Neural cell (in vitro differentiated cells): ENCODE measurements at regions not wholly inside any gene's neighbourhood (a gene's known extent, or its start where the extent isn't known, plus 50 kb on each side); places are given as distances from the start of the nearest gene placed in this dataset.

ENCODE experiments used
- H2AFZ ChIP-seq: fragments of 200-600, 300-800 bp; sonication (generic), shearing (Covaris generic); 2 replicates; pipeline ENCODE4 v1.6.0; 2014; ENCODE audit warnings: low read depth, mild to moderate bottlenecking, antibody characterized with exemption, low read length, moderate library complexity
- H3F3A ChIP-seq: fragments of 200-600 bp; shearing (Covaris generic); 2 replicates; pipeline ENCODE4 v1.6.1; 2016; ENCODE audit warnings: mild to moderate bottlenecking, moderate library complexity, mixed read lengths, antibody characterized with exemption, low read length; ENCODE audit not compliant: insufficient read depth, poor library complexity, severe bottlenecking
- H3K27ac ChIP-seq: fragments of 200-600, 300-800 bp; sonication (generic), shearing (Covaris generic); 2 replicates; pipeline ENCODE4 v1.5.1; 2014; ENCODE audit warnings: mild to moderate bottlenecking, low read length, moderate library complexity
- H3K27me3 ChIP-seq: fragments of 300-800, 200-600 bp; sonication (generic), shearing (Covaris generic); 2 replicates; pipeline ENCODE4 v1.6.0; 2014; ENCODE audit warnings: mild to moderate bottlenecking, low read depth, low read length, moderate library complexity; ENCODE audit not compliant: insufficient read depth
- H3K36me3 ChIP-seq: fragments of 300-800, 200-600 bp; sonication (generic), shearing (Covaris generic); 2 replicates; pipeline ENCODE4 v1.5.1; 2014; ENCODE audit warnings: mild to moderate bottlenecking, antibody characterized with exemption, low read length, moderate library complexity; ENCODE audit not compliant: insufficient read depth
- H3K4me2 ChIP-seq: fragments of 300-800, 200-600 bp; sonication (generic), shearing (Covaris generic); 2 replicates; pipeline ENCODE4 v1.6.0; 2014; ENCODE audit warnings: mild to moderate bottlenecking, low read length
- H3K4me3 ChIP-seq: fragments of 300-800, 200-600 bp; sonication (generic), shearing (Covaris generic); 2 replicates; pipeline ENCODE4 v1.5.1; 2014; ENCODE audit warnings: mild to moderate bottlenecking, low read length, moderate library complexity
- H3K79me2 ChIP-seq: fragments of 200-600 bp; shearing (Covaris generic); replicated peaks from 2 replicates; pipeline ENCODE4 v1.6.0; 2014; ENCODE audit warnings: mild to moderate bottlenecking, low read length, moderate library complexity; ENCODE audit not compliant: insufficient read depth
- H3K9ac ChIP-seq: fragments of 300-800, 200-600 bp; sonication (generic), shearing (Covaris generic); 2 replicates; pipeline ENCODE4 v1.6.1; 2016; ENCODE audit warnings: mild to moderate bottlenecking, low read length, mixed read lengths
- H3K9me2 ChIP-seq: fragments of 200-600 bp; shearing (Covaris generic); 2 replicates; pipeline ENCODE4 v1.6.1; 2016; ENCODE audit warnings: mild to moderate bottlenecking, low read length, mixed read lengths; ENCODE audit not compliant: insufficient read depth
- H3K9me3 ChIP-seq: fragments of 200-600, 300-800 bp; sonication (generic), shearing (Covaris generic); 2 replicates; pipeline ENCODE4 v1.6.1; 2016; ENCODE audit warnings: mild to moderate bottlenecking, mixed run types, low read length, moderate library complexity, mixed read lengths
- H4K20me1 ChIP-seq: fragments of 200-600 bp; shearing (Covaris generic); 2 replicates; pipeline ENCODE4 v1.6.1; 2016; ENCODE audit warnings: mild to moderate bottlenecking, mixed run types; ENCODE audit not compliant: insufficient read depth
- CTCF ChIP-seq: fragments of 450-650 bp; IDR thresholded peaks from 2 replicates; pipeline ENCODE4 v1.5.1; 2014; ENCODE audit warnings: antibody characterized with exemption, mild to moderate bottlenecking, moderate library complexity; ENCODE audit not compliant: poor library complexity, severe bottlenecking
- EP300 ChIP-seq: fragments of 450-650 bp; conservative IDR thresholded peaks from 2 replicates; pipeline ENCODE4 v1.6.1; 2014; ENCODE audit warnings: antibody characterized with exemption, mild to moderate bottlenecking, moderate library complexity; ENCODE audit not compliant: poor library complexity, severe bottlenecking
- EZH2 ChIP-seq: fragments of 200-600, 300-800 bp; shearing (Covaris generic), sonication (generic); IDR thresholded peaks from 2 replicates; pipeline ENCODE4 v1.6.1; 2014; ENCODE audit warnings: antibody characterized with exemption, low read length, borderline replicate concordance, mild to moderate bottlenecking; ENCODE audit not compliant: insufficient read depth, poor library complexity, severe bottlenecking
- MXI1 ChIP-seq: fragments of 450-650 bp; conservative IDR thresholded peaks from 2 replicates; pipeline ENCODE4 v1.6.1; 2014; ENCODE audit warnings: antibody characterized with exemption, mild to moderate bottlenecking; ENCODE audit not compliant: poor library complexity, severe bottlenecking
- POLR2AphosphoS5 ChIP-seq: IDR thresholded peaks from 2 replicates; pipeline ENCODE4 v1.6.1; 2012
- RAD21 ChIP-seq: fragments of 450-650 bp; conservative IDR thresholded peaks from 2 replicates; pipeline ENCODE4 v1.6.1; 2014; ENCODE audit warnings: antibody characterized with exemption, mild to moderate bottlenecking, moderate library complexity
- REST ChIP-seq: IDR thresholded peaks from 2 replicates; pipeline ENCODE4 v1.6.1; 2012; ENCODE audit warnings: borderline replicate concordance
- SMC3 ChIP-seq: fragments of 450-650 bp; conservative IDR thresholded peaks from 2 replicates; pipeline ENCODE4 v1.6.1; 2014; ENCODE audit warnings: antibody characterized with exemption, mild to moderate bottlenecking, moderate library complexity; ENCODE audit not compliant: poor library complexity
- TAF1 ChIP-seq: IDR thresholded peaks from 2 replicates; pipeline ENCODE4 v1.6.1; 2012; ENCODE audit warnings: low read depth

DNA sequence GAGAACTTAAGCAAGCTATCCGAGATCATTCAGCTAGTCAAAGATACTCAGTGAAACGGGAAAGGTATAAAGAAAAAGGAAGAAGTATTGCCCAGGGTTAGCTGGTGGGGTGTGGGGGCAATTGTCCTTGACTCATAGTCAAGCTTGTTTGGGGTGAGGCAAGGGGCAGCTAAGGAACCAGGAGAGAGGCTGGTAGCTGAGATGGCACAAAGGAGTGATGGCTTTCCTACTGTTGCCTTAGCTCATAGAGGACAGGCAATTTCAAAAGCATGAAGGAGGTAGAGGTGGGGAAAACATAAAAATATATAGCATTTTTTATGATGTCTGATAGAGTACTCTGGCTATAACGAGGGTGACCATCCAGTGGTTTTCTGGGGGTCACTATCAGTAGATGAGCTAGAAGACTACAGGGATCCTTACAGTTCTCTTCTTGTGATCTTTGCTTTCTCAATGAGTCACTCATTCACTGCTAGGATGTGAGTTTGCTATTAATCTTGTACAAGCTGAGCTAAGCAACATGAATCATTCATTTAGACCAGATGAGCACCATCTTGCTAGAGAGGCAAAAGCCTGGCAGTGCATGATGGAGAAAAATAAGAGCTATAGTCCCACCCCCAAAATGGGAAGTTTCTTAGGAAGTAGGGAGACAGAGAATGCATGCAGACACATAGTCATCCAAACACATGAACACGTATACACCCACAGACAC, 207.1 kb upstream of the PFN2 start:
- Histone ChIP-seq H2AFZ (no peak overlapping the region), H3K27ac (no peak overlapping the region), H3K4me2 (no peak overlapping the region), H3K9ac (no peak overlapping the region), H3F3A (no peaks in the 10 kb centered on the region), H3K79me2 (no peaks in the 10 kb centered on the region), H3K9me2 (no peaks in the 10 kb centered on the region), H3K27me3 (no peaks in the 10 kb centered on the region), H3K36me3 (no peaks in the 10 kb centered on the region), H4K20me1 (no peaks in the 10 kb centered on the region), H3K4me3 (no peak overlapping the region), H3K9me3 (no peaks in the 10 kb centered on the region)
- TF ChIP-seq TAF1 (no peak), EP300 (no peak), SMC3 (no peak), RAD21 (no peak), CTCF (no peak), POLR2AphosphoS5 (no peak), REST (no peak), MXI1 (no peak), EZH2 (no peak)

DNA sequence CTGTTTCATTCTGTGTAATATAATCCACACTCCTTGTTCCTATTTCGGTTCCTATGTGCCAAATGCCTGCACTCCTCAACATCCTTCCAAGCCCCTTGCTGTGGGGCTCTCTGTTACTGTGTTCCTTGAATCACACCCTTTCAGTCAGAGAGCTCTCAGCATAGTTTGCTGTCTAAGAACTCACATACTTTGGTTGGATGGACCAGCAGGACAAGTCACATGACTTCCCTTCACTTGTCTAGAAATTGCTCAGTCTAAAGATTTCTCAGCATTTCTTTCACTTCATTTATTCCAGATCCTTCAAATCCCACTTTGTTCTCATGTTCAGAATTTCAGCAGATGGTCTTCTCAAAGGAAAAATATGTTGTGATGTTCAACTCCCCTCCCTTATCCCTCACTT, 203.5 kb upstream of the PFN2 start:
- H3K79me2 ChIP-seq: no peaks in the 10 kb centered on the region

More for the DNA sequence above, 203.5 kb upstream of the PFN2 start:
- no peak overlapping the region for H2AFZ ChIP-seq
- no peak for TF ChIP-seq EZH2
- TF ChIP-seq RAD21: no peak
- TF ChIP-seq EP300: no peak
- TF ChIP-seq POLR2AphosphoS5: no peak
- TF ChIP-seq MXI1: no peak
- TF ChIP-seq CTCF: no peak
- no peak for TF ChIP-seq SMC3
- no peak for TF ChIP-seq TAF1
- no peak for TF ChIP-seq REST
- H3K9me3 ChIP-seq: no peaks in the 10 kb centered on the region
- no peaks in the 10 kb centered on the region for H3F3A ChIP-seq
- no peak overlapping the region for H3K9ac ChIP-seq
- no peaks in the 10 kb centered on the region for H3K36me3 ChIP-seq
- H3K4me3 ChIP-seq: no peak overlapping the region
- no peak overlapping the region for H3K4me2 ChIP-seq
- H3K27ac ChIP-seq: no peak overlapping the region
- no peaks in the 10 kb centered on the region for H3K27me3 ChIP-seq
- no peaks in the 10 kb centered on the region for H3K9me2 ChIP-seq
- H4K20me1 ChIP-seq: no peaks in the 10 kb centered on the region
